GM23338 (cell line): ENCODE measurements at regions not wholly inside any gene's neighbourhood (a gene's known extent, or its start where the extent isn't known, plus 50 kb on each side); places are given as distances from the start of the nearest gene placed in this dataset.

Experiments
- ATAC-seq: fragments of 200-7000 bp; cut with Tn5 transposase; 3 replicates; pipeline ENCODE4 v1.9.1; 2020
- DNase-seq: peaks from one replicate; pipeline ENCODE4 v3.0.0-alpha.2; 2015; ENCODE audit warnings: low spot score
- H2AFZ ChIP-seq: fragments of 200-600 bp; sonication (generic); 2 replicates; pipeline ENCODE4 v1.8.0; 2016; ENCODE audit warnings: antibody characterized with exemption, mild to moderate bottlenecking, moderate library complexity
- H3F3A ChIP-seq: fragments of 200-600 bp; sonication (generic); replicated peaks from 2 replicates; pipeline ENCODE4 v1.8.0; 2017; ENCODE audit warnings: antibody characterized with exemption, mixed run types, low read depth
- H3K27ac ChIP-seq: fragments of 200-600 bp; sonication (generic); 2 replicates; pipeline ENCODE4 v1.6.1; 2016; ENCODE audit warnings: low read depth
- H3K27me3 ChIP-seq: fragments of 200-600 bp; sonication (generic); 2 replicates; pipeline ENCODE4 v1.8.0; 2016; ENCODE audit warnings: mild to moderate bottlenecking, mixed run types, moderate library complexity; ENCODE audit not compliant: insufficient read depth
- H3K36me3 ChIP-seq: fragments of 200-600 bp; sonication (generic); 2 replicates; pipeline ENCODE4 v1.8.0; 2016; ENCODE audit warnings: mild to moderate bottlenecking; ENCODE audit not compliant: insufficient read depth
- H3K4me1 ChIP-seq: fragments of 200-600 bp; sonication (generic); 2 replicates; pipeline ENCODE4 v1.8.0; 2016; ENCODE audit warnings: mild to moderate bottlenecking, moderate library complexity; ENCODE audit not compliant: insufficient read depth
- H3K4me2 ChIP-seq: fragments of 200-600 bp; sonication (generic); 2 replicates; pipeline ENCODE4 v1.7.1; 2017; ENCODE audit warnings: mixed run types
- H3K4me3 ChIP-seq: fragments of 200-600 bp; sonication (generic); 2 replicates; pipeline ENCODE4 v1.6.1; 2016; ENCODE audit warnings: mixed run types
- H3K79me2 ChIP-seq: fragments of 200-600 bp; sonication (generic); replicated peaks from 2 replicates; pipeline ENCODE4 v1.8.0; 2017; ENCODE audit warnings: mild to moderate bottlenecking; ENCODE audit not compliant: insufficient read depth
- H3K9me2 ChIP-seq: fragments of 200-600 bp; sonication (generic); 2 replicates; pipeline ENCODE4 v1.8.0; 2017; ENCODE audit not compliant: insufficient read depth
- H4K20me1 ChIP-seq: fragments of 200-600 bp; sonication (generic); replicated peaks from 2 replicates; pipeline ENCODE4 v1.8.0; 2017; ENCODE audit warnings: mild to moderate bottlenecking; ENCODE audit not compliant: insufficient read depth
- H3K27ac Mint-ChIP-seq: 2 replicates; pipeline ENCODE4 v1.8.0; 2020; ENCODE audit warnings: inconsistent platforms, mild to moderate bottlenecking, moderate library complexity, mixed read lengths
- H3K27me3 Mint-ChIP-seq: 3 replicates; pipeline ENCODE4 v1.8.0; 2022; ENCODE audit warnings: low read depth, mild to moderate bottlenecking, moderate library complexity, mixed read lengths, inconsistent platforms; ENCODE audit not compliant: insufficient read depth, poor library complexity
- H3K36me3 Mint-ChIP-seq: 3 replicates; pipeline ENCODE4 v1.8.0; 2021; ENCODE audit warnings: low read depth, mild to moderate bottlenecking, inconsistent platforms, moderate library complexity, mixed read lengths
- H3K4me1 Mint-ChIP-seq: 3 replicates; pipeline ENCODE4 v1.8.0; 2020; ENCODE audit warnings: mild to moderate bottlenecking, inconsistent platforms, mixed read lengths
- H3K4me3 Mint-ChIP-seq: 3 replicates; pipeline ENCODE4 v1.8.0; 2021; ENCODE audit warnings: moderate library complexity, mild to moderate bottlenecking, inconsistent platforms, mixed read lengths
- H3K9me3 Mint-ChIP-seq: 3 replicates; pipeline ENCODE4 v1.8.0; 2020; ENCODE audit warnings: moderate library complexity, mild to moderate bottlenecking, inconsistent platforms, mixed read lengths
- CREB1 ChIP-seq: fragments of 250-450 bp; sonication (Bioruptor Pico); IDR thresholded peaks from 2 replicates; pipeline ENCODE4 v1.5.0; 2020; ENCODE audit warnings: low read depth, mild to moderate bottlenecking, moderate library complexity
- CTCF ChIP-seq, 2 experiments: fragments of 200-600 bp in 1 of 2; sonication (generic) in 1 of 2; conservative IDR thresholded peaks; 2 replicates each; pipeline versions ENCODE4 v1.5.1 to v1.6.1; 2016 to 2017; ENCODE audit warnings: antibody characterized with exemption in 2 of 2, low read depth in 2 of 2, mild to moderate bottlenecking in 2 of 2, moderate library complexity in 1 of 2
- EZH2 ChIP-seq: fragments of 200-600 bp; sonication (generic); IDR thresholded peaks from one replicate; pipeline ENCODE4 v1.8.0; 2017; ENCODE audit warnings: antibody characterized with exemption, mild to moderate bottlenecking, low read depth; ENCODE audit not compliant: unreplicated experiment
- EZH2phosphoT487 ChIP-seq: fragments of 200-600 bp; sonication (generic); IDR thresholded peaks from one replicate; pipeline ENCODE4 v1.8.1; 2018; ENCODE audit warnings: antibody characterized with exemption; ENCODE audit not compliant: unreplicated experiment
- JUNB ChIP-seq: IDR thresholded peaks from one replicate; pipeline ENCODE4 v1.6.1; 2016; ENCODE audit warnings: antibody characterized with exemption; ENCODE audit not compliant: unreplicated experiment
- NANOG ChIP-seq: IDR thresholded peaks from 2 replicates; pipeline ENCODE4 v1.6.1; 2016; ENCODE audit warnings: antibody characterized with exemption, borderline replicate concordance
- POLR2AphosphoS5 ChIP-seq: IDR thresholded peaks from 2 replicates; pipeline ENCODE4 v1.6.1; 2016; ENCODE audit warnings: antibody characterized with exemption, low read depth
- STAT1 ChIP-seq: IDR thresholded peaks from one replicate; pipeline ENCODE4 v1.6.1; 2016; ENCODE audit warnings: antibody characterized with exemption; ENCODE audit not compliant: unreplicated experiment
- ZNF331 ChIP-seq: fragments of 250-450 bp; sonication (Bioruptor Pico); IDR thresholded peaks from 2 replicates; pipeline ENCODE4 v1.5.0; 2020; ENCODE audit warnings: low read depth, mild to moderate bottlenecking, moderate library complexity
- TF ChIP-seq, protein P1 (sequence below): IDR thresholded peaks from 2 replicates; pipeline ENCODE4 v1.6.1; 2016; ENCODE audit warnings: antibody characterized with exemption
- TF ChIP-seq, protein P2 (sequence below): IDR thresholded peaks from one replicate; pipeline ENCODE4 v1.6.1; 2018; ENCODE audit warnings: antibody characterized with exemption; ENCODE audit not compliant: unreplicated experiment

DNA sequence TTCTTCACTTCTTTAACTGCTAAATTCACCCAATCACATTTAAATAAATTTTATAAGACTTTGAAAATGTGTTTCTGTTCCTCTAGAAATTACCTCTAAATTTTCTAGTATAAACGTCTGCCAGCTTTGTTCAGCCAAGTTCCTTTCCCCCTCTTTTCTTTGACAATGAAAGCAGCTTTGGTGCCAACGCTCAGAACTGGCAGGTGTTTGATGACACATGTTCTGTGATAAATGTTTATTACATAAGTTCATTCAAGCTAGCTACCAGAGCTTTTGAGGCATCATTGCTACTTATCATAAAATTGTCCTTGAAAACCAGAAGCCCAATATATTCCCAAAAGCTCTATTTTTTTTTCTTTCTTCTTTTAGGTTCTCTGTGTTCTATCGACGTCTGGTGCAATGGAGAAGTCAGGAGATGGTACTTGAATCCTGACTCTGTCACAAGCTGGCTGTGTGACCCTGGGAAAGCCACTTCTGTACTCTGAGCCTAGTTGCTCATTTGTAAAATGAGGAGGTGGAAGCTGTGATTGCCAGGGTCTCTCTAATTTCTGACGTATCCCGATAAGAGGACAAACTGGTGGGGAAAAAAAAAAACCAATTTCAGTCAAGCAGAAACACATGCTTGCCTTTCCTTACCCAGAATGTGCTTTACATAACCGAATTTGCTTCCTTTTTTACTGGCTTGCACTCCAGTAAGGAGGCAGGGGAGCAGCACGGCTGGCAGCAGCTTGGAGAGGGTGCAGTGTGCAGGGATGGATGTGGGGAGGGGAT lies 187.1 kb upstream of the LPP start:
- Histone ChIP-seq H4K20me1 (no peaks in the 10 kb centered on the region), H3K27me3 (no peaks in the 10 kb centered on the region), H3K4me2 (no peak overlapping the region), H2AFZ (no peak overlapping the region), H3K79me2 (no peaks in the 10 kb centered on the region), H3K27ac (no peak overlapping the region), H3K36me3 (no peaks in the 10 kb centered on the region), H3K4me1 (no peaks in the 10 kb centered on the region), H3K9me2 (no peaks in the 10 kb centered on the region), H3K4me3 (no peak overlapping the region), H3F3A (no peaks in the 10 kb centered on the region)
- H3K4me1 Mint-ChIP-seq = peaks cover 1% of the 10 kb centered on the region; the same call in 1 of the 3 replicates
- ATAC-seq (no peak), DNase-seq (no peak)
- no peaks in the 10 kb centered on the region for H3K36me3 Mint-ChIP-seq
- H3K9me3 Mint-ChIP-seq = no peaks in the 10 kb centered on the region
- no peaks in the 10 kb centered on the region for H3K27me3 Mint-ChIP-seq
- no peak overlapping the region for H3K27ac Mint-ChIP-seq
- H3K4me3 Mint-ChIP-seq = no peak overlapping the region
- TF ChIP-seq NANOG (no peak), CTCF (conservative IDR thresholded peaks at IDR 0.05; ENCODE audit: low read depth in 2 of 2) (no peak), EZH2phosphoT487 (no peak), EZH2 (no peak), CREB1 (CRISPR knock-in tag) (no peak), POLR2AphosphoS5 (no peak), ZNF331 (CRISPR knock-in tag) (no peak), JUNB (no peak), STAT1 (no peak)
- TF ChIP-seq, protein P1, sequence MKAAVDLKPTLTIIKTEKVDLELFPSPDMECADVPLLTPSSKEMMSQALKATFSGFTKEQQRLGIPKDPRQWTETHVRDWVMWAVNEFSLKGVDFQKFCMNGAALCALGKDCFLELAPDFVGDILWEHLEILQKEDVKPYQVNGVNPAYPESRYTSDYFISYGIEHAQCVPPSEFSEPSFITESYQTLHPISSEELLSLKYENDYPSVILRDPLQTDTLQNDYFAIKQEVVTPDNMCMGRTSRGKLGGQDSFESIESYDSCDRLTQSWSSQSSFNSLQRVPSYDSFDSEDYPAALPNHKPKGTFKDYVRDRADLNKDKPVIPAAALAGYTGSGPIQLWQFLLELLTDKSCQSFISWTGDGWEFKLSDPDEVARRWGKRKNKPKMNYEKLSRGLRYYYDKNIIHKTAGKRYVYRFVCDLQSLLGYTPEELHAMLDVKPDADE = no peak
- TF ChIP-seq, protein P2, sequence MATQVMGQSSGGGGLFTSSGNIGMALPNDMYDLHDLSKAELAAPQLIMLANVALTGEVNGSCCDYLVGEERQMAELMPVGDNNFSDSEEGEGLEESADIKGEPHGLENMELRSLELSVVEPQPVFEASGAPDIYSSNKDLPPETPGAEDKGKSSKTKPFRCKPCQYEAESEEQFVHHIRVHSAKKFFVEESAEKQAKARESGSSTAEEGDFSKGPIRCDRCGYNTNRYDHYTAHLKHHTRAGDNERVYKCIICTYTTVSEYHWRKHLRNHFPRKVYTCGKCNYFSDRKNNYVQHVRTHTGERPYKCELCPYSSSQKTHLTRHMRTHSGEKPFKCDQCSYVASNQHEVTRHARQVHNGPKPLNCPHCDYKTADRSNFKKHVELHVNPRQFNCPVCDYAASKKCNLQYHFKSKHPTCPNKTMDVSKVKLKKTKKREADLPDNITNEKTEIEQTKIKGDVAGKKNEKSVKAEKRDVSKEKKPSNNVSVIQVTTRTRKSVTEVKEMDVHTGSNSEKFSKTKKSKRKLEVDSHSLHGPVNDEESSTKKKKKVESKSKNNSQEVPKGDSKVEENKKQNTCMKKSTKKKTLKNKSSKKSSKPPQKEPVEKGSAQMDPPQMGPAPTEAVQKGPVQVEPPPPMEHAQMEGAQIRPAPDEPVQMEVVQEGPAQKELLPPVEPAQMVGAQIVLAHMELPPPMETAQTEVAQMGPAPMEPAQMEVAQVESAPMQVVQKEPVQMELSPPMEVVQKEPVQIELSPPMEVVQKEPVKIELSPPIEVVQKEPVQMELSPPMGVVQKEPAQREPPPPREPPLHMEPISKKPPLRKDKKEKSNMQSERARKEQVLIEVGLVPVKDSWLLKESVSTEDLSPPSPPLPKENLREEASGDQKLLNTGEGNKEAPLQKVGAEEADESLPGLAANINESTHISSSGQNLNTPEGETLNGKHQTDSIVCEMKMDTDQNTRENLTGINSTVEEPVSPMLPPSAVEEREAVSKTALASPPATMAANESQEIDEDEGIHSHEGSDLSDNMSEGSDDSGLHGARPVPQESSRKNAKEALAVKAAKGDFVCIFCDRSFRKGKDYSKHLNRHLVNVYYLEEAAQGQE = no peak
